ENCODE measurements at regions not wholly inside any gene's neighbourhood (a gene's known extent, or its start where the extent isn't known, plus 50 kb on each side); places are given as distances from the start of the nearest gene placed in this dataset.

DNA sequence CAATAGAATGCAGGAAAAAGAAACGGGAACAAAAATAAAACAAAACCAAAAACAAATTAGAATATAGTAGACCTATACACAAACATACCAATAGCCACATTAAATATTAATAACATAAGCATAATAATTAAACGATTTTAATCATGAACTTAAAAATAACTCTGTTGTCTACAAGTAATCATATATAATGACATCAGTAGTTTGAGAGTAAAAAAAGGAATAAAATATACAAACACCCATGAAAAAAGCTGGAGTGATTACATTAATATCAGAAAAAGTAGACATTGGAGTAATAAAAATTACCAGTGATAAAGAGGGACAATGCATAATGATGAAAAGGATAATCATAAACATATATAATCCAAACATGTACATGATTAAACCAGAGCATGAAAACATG, 181.8 kb downstream of the ATXN7L3B start:
- no peak for TF ChIP-seq POLR2AphosphoS5 (IDR thresholded peaks at IDR 0.05)
- TF ChIP-seq, protein P1, sequence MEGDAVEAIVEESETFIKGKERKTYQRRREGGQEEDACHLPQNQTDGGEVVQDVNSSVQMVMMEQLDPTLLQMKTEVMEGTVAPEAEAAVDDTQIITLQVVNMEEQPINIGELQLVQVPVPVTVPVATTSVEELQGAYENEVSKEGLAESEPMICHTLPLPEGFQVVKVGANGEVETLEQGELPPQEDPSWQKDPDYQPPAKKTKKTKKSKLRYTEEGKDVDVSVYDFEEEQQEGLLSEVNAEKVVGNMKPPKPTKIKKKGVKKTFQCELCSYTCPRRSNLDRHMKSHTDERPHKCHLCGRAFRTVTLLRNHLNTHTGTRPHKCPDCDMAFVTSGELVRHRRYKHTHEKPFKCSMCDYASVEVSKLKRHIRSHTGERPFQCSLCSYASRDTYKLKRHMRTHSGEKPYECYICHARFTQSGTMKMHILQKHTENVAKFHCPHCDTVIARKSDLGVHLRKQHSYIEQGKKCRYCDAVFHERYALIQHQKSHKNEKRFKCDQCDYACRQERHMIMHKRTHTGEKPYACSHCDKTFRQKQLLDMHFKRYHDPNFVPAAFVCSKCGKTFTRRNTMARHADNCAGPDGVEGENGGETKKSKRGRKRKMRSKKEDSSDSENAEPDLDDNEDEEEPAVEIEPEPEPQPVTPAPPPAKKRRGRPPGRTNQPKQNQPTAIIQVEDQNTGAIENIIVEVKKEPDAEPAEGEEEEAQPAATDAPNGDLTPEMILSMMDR (IDR thresholded peaks at IDR 0.05): no peak
